ENCODE measurements at regions not wholly inside any gene's neighbourhood (a gene's known extent, or its start where the extent isn't known, plus 50 kb on each side); places are given as distances from the start of the nearest gene placed in this dataset.

DNA sequence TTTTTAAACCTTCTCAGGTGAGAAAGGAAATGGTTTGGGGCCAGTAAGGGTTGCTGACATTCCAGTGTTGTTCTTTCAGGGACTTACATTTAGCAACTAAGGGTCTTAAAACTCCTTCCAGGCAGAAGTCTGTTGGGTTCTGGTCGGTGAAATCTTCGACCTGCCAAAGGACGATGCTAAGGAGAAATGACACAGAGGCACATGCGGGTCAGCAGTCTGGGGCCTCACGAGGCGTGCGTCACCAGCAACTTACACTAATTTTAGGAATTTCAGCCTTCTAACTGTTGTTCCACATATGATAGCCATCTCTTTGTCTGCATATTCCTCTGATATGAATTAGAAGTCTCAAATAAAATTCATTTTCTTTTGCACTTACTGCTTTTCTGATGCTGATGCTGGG is 64.1 kb upstream of the TMEM108 start:
- TF ChIP-seq, protein P1, sequence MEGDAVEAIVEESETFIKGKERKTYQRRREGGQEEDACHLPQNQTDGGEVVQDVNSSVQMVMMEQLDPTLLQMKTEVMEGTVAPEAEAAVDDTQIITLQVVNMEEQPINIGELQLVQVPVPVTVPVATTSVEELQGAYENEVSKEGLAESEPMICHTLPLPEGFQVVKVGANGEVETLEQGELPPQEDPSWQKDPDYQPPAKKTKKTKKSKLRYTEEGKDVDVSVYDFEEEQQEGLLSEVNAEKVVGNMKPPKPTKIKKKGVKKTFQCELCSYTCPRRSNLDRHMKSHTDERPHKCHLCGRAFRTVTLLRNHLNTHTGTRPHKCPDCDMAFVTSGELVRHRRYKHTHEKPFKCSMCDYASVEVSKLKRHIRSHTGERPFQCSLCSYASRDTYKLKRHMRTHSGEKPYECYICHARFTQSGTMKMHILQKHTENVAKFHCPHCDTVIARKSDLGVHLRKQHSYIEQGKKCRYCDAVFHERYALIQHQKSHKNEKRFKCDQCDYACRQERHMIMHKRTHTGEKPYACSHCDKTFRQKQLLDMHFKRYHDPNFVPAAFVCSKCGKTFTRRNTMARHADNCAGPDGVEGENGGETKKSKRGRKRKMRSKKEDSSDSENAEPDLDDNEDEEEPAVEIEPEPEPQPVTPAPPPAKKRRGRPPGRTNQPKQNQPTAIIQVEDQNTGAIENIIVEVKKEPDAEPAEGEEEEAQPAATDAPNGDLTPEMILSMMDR (conservative IDR thresholded peaks at IDR 0.05) = no peak
- no peak for TF ChIP-seq ZFX (IDR thresholded peaks at IDR 0.05)
